Stimulated activated naive CD8-positive, alpha-beta T cell treated with anti-CD3 and anti-CD28 coated beads, Interleukin-15, Interleukin-2, amounts not matched to agents 100 ng/mL and 50 ng/mL, for 24 hours (primary cell): ENCODE measurements at regions not wholly inside any gene's neighbourhood (a gene's known extent, or its start where the extent isn't known, plus 50 kb on each side); places are given as distances from the start of the nearest gene placed in this dataset.
"Not testable (repeated sequence)": the region's sequence is repeated elsewhere in the genome, so short reads cannot be mapped to it uniquely, and the experiment has no call there.

Experiments used
- H3K27ac Mint-ChIP-seq: one replicate; pipeline ENCODE4 v1.8.0; 2021; ENCODE audit warnings: mild to moderate bottlenecking, mixed read lengths
- H3K27me3 Mint-ChIP-seq: one replicate; pipeline ENCODE4 v1.8.0; 2021; ENCODE audit warnings: mixed read lengths
- H3K36me3 Mint-ChIP-seq: one replicate; pipeline ENCODE4 v1.8.0; 2021; ENCODE audit warnings: low read depth, mixed read lengths
- H3K4me1 Mint-ChIP-seq: one replicate; pipeline ENCODE4 v1.8.0; 2021; ENCODE audit warnings: low read depth, mixed read lengths
- H3K4me3 Mint-ChIP-seq: one replicate; pipeline ENCODE4 v1.8.0; 2021; ENCODE audit warnings: mild to moderate bottlenecking, mixed read lengths
- H3K9me3 Mint-ChIP-seq: one replicate; pipeline ENCODE4 v1.8.0; 2021; ENCODE audit warnings: mixed read lengths

- Mint-ChIP-seq H3K4me1 (peaks cover 9% of the 10 kb centered on the region), H3K36me3 (no peaks in the 10 kb centered on the region), H3K4me3 (no peak overlapping the region), H3K27ac (no peak overlapping the region), H3K27me3 (peaks cover 1% of the 10 kb centered on the region), H3K9me3 (no peaks in the 10 kb centered on the region)
These were observed 137.9 kb upstream of the LRIG1 start for GRCh38 chr3:66638717-66639116.

GRCh38 chr3:66639809-66640356 lies 139.1 kb upstream of the LRIG1 start:
- H3K4me3 Mint-ChIP-seq = no peak overlapping the region
- H3K27ac Mint-ChIP-seq = no peak overlapping the region
- H3K4me1 Mint-ChIP-seq = peaks cover 9% of the 10 kb centered on the region
- H3K27me3 Mint-ChIP-seq = peaks cover 6% of the 10 kb centered on the region
- peaks cover 4% of the 10 kb centered on the region for H3K9me3 Mint-ChIP-seq
- no peaks in the 10 kb centered on the region for H3K36me3 Mint-ChIP-seq

GRCh38 chr3:66642019-66642418 lies 141.2 kb upstream of the LRIG1 start:
- peaks cover 4% of the 10 kb centered on the region for H3K9me3 Mint-ChIP-seq
- peaks cover 9% of the 10 kb centered on the region for H3K4me1 Mint-ChIP-seq
- H3K27me3 Mint-ChIP-seq = peaks cover 6% of the 10 kb centered on the region
- H3K36me3 Mint-ChIP-seq = no peaks in the 10 kb centered on the region
- H3K4me3 Mint-ChIP-seq = no peak overlapping the region
- H3K27ac Mint-ChIP-seq = no peak overlapping the region

- H3K9me3 Mint-ChIP-seq = peaks cover 4% of the 10 kb centered on the region
These were observed 141.7 kb upstream of the LRIG1 start for GRCh38 chr3:66642484-66642883.

GRCh38 chr3:66644549-66644948 lies 143.7 kb upstream of the LRIG1 start:
- no peaks in the 10 kb centered on the region for H3K4me1 Mint-ChIP-seq
- no peak overlapping the region for H3K27ac Mint-ChIP-seq
- H3K9me3 Mint-ChIP-seq = peaks cover 4% of the 10 kb centered on the region
- peaks cover 6% of the 10 kb centered on the region for H3K27me3 Mint-ChIP-seq
- no peak overlapping the region for H3K4me3 Mint-ChIP-seq
- no peaks in the 10 kb centered on the region for H3K36me3 Mint-ChIP-seq

More at GRCh38 chr3:66642484-66642883, 141.7 kb upstream of the LRIG1 start:
- H3K27ac Mint-ChIP-seq = no peak overlapping the region
- H3K36me3 Mint-ChIP-seq = no peaks in the 10 kb centered on the region
- peaks cover 9% of the 10 kb centered on the region for H3K4me1 Mint-ChIP-seq
- H3K4me3 Mint-ChIP-seq = no peak overlapping the region
- H3K27me3 Mint-ChIP-seq = peaks cover 6% of the 10 kb centered on the region

GRCh38 chr3:66648975-66649374 lies 148.2 kb upstream of the LRIG1 start:
- H3K9me3 Mint-ChIP-seq = peaks cover 4% of the 10 kb centered on the region
- H3K27ac Mint-ChIP-seq = no peak overlapping the region
- peaks cover 6% of the 10 kb centered on the region for H3K27me3 Mint-ChIP-seq
- H3K4me3 Mint-ChIP-seq = no peak overlapping the region
- no peaks in the 10 kb centered on the region for H3K36me3 Mint-ChIP-seq
- no peaks in the 10 kb centered on the region for H3K4me1 Mint-ChIP-seq

- not testable (repeated sequence) for H3K9me3 Mint-ChIP-seq, H3K4me3 Mint-ChIP-seq, H3K4me1 Mint-ChIP-seq, H3K27me3 Mint-ChIP-seq, H3K27ac Mint-ChIP-seq, H3K36me3 Mint-ChIP-seq
These were observed 150.7 kb upstream of the LRIG1 start for GRCh38 chr3:66651520-66651919.

- not testable (repeated sequence) for H3K36me3 Mint-ChIP-seq, H3K4me1 Mint-ChIP-seq, H3K27ac Mint-ChIP-seq, H3K4me3 Mint-ChIP-seq, H3K9me3 Mint-ChIP-seq, H3K27me3 Mint-ChIP-seq
These were observed 151.3 kb upstream of the LRIG1 start for GRCh38 chr3:66652100-66652499.

GRCh38 chr3:66655044-66655443 lies 154.2 kb upstream of the LRIG1 start:
- Mint-ChIP-seq H3K9me3 (no peaks in the 10 kb centered on the region), H3K27me3 (peaks cover 8% of the 10 kb centered on the region), H3K4me1 (no peaks in the 10 kb centered on the region), H3K27ac (no peak overlapping the region), H3K36me3 (no peaks in the 10 kb centered on the region), H3K4me3 (no peak overlapping the region)

- H3K36me3 Mint-ChIP-seq = no peaks in the 10 kb centered on the region
- no peaks in the 10 kb centered on the region for H3K4me1 Mint-ChIP-seq
These were observed 154.8 kb upstream of the LRIG1 start for GRCh38 chr3:66655671-66656070.

GRCh38 chr3:66656609-66657008 lies 155.8 kb upstream of the LRIG1 start:
- Mint-ChIP-seq H3K4me3 (no peak overlapping the region), H3K36me3 (no peaks in the 10 kb centered on the region), H3K27me3 (peaks cover 9% of the 10 kb centered on the region), H3K4me1 (no peaks in the 10 kb centered on the region), H3K9me3 (no peaks in the 10 kb centered on the region), H3K27ac (no peak overlapping the region)

More at GRCh38 chr3:66655671-66656070, 154.8 kb upstream of the LRIG1 start:
- Mint-ChIP-seq H3K4me3 (no peak overlapping the region), H3K27me3 (peaks cover 8% of the 10 kb centered on the region), H3K9me3 (no peaks in the 10 kb centered on the region), H3K27ac (no peak overlapping the region)

- H3K36me3 Mint-ChIP-seq = no peaks in the 10 kb centered on the region
- peaks cover 11% of the 10 kb centered on the region for H3K27me3 Mint-ChIP-seq
- no peaks in the 10 kb centered on the region for H3K9me3 Mint-ChIP-seq
- no peak overlapping the region for H3K4me3 Mint-ChIP-seq
- no peaks in the 10 kb centered on the region for H3K4me1 Mint-ChIP-seq
- no peak overlapping the region for H3K27ac Mint-ChIP-seq
These were observed 158.2 kb upstream of the LRIG1 start for GRCh38 chr3:66659056-66659455.

- Mint-ChIP-seq H3K4me3 (no peak overlapping the region), H3K36me3 (no peaks in the 10 kb centered on the region), H3K27me3 (peaks cover 15% of the 10 kb centered on the region), H3K4me1 (no peaks in the 10 kb centered on the region), H3K27ac (no peak overlapping the region), H3K9me3 (no peaks in the 10 kb centered on the region)
These were observed 160.8 kb upstream of the LRIG1 start for GRCh38 chr3:66661628-66662027.

GRCh38 chr3:66662894-66663293 lies 162.1 kb upstream of the LRIG1 start:
- H3K4me3 Mint-ChIP-seq = no peak overlapping the region
- no peak overlapping the region for H3K27ac Mint-ChIP-seq
- H3K9me3 Mint-ChIP-seq = no peaks in the 10 kb centered on the region
- no peaks in the 10 kb centered on the region for H3K4me1 Mint-ChIP-seq
- peaks cover 15% of the 10 kb centered on the region for H3K27me3 Mint-ChIP-seq
- no peaks in the 10 kb centered on the region for H3K36me3 Mint-ChIP-seq

GRCh38 chr3:66665021-66665695 lies 164.3 kb upstream of the LRIG1 start:
- H3K9me3 Mint-ChIP-seq = no peaks in the 10 kb centered on the region
- H3K4me3 Mint-ChIP-seq = no peak overlapping the region
- no peaks in the 10 kb centered on the region for H3K36me3 Mint-ChIP-seq
- no peak overlapping the region for H3K27ac Mint-ChIP-seq
- H3K27me3 Mint-ChIP-seq = peaks cover 10% of the 10 kb centered on the region
- no peaks in the 10 kb centered on the region for H3K4me1 Mint-ChIP-seq

- Mint-ChIP-seq H3K4me1 (no peaks in the 10 kb centered on the region), H3K27ac (no peak overlapping the region), H3K9me3 (no peaks in the 10 kb centered on the region), H3K4me3 (no peak overlapping the region), H3K36me3 (no peaks in the 10 kb centered on the region), H3K27me3 (peaks cover 10% of the 10 kb centered on the region)
These were observed 165.5 kb upstream of the LRIG1 start for GRCh38 chr3:66666362-66666761.
